Cardiac fibroblast (primary cell): ENCODE measurements at regions not wholly inside any gene's neighbourhood (a gene's known extent, or its start where the extent isn't known, plus 50 kb on each side); places are given as distances from the start of the nearest gene placed in this dataset.
"Not testable (repeated sequence)": the region's sequence is repeated elsewhere in the genome, so short reads cannot be mapped to it uniquely, and the experiment has no call there.

Source experiments
- DNase-seq, 2 donors: peaks; one replicate each; pipeline versions ENCODE4 v3.0.0 to v3.0.0-alpha.2; 2010; ENCODE audit warnings: low read depth in 2 of 2
- H3K4me3 ChIP-seq, 2 donors: replicated peaks in 1 of 2; 1 replicate in 1 of 2; 2 replicates in 1 of 2; pipeline ENCODE4 v1.5.1; 2011; ENCODE audit warnings: low read depth in 2 of 2, low read length in 2 of 2, mild to moderate bottlenecking in 2 of 2, moderate library complexity in 1 of 2
- TF ChIP-seq, protein P1 (sequence below): IDR thresholded peaks from one replicate; pipeline ENCODE4 v1.5.1; 2011; ENCODE audit warnings: low read depth, mild to moderate bottlenecking, low read length, inconsistent platforms

DNA sequence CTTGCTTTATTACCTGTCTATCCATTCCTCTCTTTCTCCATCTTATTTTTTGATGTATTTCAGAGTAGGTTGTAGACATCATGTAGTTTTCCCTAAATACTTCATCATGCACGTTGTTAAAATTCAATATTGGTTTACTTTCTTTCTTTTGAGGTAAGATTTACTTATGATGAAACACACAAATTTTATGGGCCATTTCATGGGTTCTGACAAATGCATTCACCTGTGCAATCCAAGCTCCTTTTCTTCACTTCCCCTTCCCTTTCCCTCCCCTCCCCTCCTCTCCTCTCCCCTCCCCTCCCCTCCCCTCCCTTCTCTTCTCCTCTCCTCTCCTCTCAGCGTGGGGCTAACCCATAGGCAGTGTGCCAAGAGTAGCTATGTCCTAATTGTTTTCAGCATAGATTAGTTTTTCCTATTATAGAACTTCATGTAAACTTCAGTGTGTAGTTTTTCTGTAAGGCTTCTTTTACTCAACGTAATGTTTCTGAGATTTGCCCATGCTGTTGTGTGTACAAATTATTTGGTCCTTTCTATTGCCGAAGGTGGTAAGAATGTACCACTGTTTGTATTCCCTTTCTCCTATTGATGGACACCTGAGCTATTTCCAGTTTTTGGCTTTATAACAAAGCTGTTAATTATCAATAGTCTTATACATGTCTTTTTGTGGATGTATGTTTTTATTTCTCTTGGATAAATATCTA, 92.9 kb upstream of the CLINT1 start:
- DNase-seq: peak in 1 of 2 donors; percentile 12
- no peak overlapping the region for H3K4me3 ChIP-seq
- TF ChIP-seq, protein P1, sequence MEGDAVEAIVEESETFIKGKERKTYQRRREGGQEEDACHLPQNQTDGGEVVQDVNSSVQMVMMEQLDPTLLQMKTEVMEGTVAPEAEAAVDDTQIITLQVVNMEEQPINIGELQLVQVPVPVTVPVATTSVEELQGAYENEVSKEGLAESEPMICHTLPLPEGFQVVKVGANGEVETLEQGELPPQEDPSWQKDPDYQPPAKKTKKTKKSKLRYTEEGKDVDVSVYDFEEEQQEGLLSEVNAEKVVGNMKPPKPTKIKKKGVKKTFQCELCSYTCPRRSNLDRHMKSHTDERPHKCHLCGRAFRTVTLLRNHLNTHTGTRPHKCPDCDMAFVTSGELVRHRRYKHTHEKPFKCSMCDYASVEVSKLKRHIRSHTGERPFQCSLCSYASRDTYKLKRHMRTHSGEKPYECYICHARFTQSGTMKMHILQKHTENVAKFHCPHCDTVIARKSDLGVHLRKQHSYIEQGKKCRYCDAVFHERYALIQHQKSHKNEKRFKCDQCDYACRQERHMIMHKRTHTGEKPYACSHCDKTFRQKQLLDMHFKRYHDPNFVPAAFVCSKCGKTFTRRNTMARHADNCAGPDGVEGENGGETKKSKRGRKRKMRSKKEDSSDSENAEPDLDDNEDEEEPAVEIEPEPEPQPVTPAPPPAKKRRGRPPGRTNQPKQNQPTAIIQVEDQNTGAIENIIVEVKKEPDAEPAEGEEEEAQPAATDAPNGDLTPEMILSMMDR: no peak

DNA sequence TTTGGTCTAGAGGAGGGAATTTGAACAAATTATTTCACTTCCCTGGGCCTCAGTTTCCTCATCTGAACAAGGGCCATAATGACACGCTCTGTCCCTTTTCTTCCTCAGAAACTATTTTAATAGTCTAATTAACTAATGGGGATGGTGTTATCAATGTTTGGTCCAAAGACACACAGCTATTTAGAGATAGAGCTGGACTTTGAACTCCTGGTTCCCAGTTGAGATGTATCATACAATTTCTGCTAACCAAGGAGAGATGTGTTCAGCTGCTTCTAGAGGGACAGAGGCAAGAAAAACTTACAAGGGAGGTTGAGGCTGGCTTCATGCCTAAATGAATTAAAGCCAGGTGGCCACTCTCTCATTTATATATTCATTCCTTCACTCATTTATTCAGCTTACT, 90.6 kb upstream of the CLINT1 start:
- TF ChIP-seq, protein P1: no peak
- H3K4me3 ChIP-seq: no peak overlapping the region
- no peak for DNase-seq

DNA sequence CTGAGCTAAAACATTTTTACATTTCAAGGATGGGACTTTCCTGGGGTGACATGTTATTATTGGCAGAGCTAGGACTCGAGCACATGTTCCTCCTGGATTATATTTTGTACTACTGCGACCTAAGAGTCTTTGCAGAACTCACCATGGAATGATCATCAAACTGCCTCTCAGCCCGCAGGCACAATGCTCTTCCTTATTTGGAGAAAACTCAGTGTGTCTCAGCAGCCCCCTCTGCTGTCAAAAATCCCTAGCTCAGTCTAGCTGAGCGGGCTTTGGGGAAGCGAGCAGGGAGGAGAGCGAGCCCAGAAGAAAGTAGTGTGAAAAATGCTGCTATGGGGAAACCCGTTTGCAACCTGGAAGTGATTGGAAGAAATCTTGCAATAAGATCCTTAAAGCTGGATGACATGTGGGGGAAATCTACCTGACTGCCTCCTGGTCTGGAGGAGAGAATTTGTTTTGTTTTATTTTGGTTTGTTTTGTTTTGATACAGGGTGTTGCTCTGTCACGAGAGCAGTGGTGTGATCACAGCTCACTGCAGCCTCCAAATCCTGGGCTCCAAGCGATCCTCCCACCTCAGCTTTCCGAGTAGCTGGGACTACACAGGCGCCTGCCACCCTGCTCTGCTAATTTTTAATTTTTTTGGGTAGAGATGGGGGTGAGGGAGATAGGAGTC, 89.9 kb upstream of the CLINT1 start:
- peak; percentile 94 to 96 for DNase-seq
- peak overlapping the region in 1 of 2 donors; percentile 8 for H3K4me3 ChIP-seq
- TF ChIP-seq, protein P1: peak; percentile 91

DNA sequence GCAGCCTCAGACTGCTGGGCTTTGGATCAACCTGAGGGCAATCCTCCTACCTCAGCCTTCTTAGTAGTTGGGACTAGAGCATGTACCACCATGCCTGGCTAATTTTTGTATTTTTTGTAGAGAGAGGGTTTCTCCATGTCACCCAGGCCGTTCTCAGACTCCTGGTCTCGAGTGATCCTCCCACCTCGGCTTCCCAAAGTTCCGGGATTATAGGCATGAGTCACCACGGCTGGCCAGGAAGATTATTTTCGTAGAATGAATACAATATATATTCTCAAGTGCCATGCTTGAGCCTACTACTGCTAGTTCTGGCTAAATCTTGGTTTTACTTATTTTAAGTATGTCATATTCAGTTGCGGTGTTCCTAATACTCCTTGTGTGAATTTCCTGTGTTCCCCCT, 88.2 kb upstream of the CLINT1 start:
- H3K4me3 ChIP-seq: no peak overlapping the region
- TF ChIP-seq, protein P1: no peak
- no peak for DNase-seq

DNA sequence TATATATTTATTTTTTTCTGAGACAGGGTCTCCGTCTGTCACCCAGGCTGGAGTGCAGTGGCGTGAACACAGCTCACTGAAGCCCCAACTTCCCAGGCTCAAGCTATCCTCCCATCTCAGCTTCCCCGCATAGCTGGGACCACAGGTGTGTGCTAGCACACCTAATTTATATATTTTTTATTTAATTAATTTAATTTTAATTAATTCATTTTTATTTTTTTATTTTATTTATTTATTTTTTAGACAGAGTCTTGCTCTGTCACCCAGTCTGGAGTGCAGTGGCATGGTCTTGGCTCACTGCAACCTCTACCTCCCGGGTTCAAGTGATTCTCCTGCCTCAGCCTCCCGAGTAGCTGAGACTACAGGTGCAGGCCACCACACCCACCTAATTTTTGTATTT, 86.9 kb upstream of the CLINT1 start:
- DNase-seq: not testable (repeated sequence)

DNA sequence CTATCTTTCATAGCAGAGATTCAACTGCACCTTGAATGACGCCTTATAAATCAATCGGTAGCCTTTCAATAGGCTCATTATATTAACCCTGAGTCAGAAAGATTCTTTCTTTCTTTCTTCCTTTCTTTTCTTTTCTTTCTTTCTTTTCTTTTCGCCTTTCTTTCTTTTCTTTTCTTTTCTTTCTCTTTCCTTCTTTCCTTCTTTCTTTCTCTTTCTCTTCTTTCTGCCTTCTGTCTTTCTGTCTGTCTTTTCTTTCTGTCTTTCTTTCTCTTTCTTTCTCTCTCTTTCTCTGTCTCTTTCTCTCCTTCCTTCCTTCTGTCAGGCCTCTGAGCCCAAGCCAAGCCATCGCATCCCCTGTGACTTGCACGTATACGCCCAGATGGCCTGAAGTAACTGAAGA, 86.0 kb upstream of the CLINT1 start:
- TF ChIP-seq, protein P1: no peak
- no peak for DNase-seq
- H3K4me3 ChIP-seq: no peak overlapping the region

More for the DNA sequence above, 86.9 kb upstream of the CLINT1 start:
- H3K4me3 ChIP-seq: not testable (repeated sequence)

DNA sequence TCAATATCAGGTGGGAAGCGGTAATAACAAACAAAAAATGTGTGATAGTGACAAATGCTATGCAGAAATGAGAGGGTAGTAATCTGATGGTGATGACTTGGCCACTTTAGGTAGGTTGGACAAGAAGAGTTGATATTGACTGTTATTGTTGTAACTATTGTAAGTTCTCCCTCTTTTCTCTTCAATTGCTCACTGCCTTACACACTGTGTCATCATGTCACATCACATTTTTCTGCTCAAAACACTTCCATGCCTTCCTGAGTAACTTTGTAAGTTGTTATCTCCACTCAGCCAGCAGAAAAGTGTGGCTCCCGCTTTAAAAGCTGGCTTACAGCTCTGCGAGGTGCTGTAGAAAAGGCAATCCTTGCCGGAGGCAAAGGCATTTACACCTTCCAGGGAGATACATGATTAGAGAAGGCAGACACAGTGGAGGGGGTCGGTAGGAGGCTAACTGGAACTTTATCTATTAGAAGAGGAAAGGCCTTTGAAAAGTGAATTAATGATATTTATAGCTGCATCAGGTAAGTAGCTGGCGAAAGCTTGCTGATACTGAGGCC, 85.2 kb upstream of the CLINT1 start:
- no peak for DNase-seq
- H3K4me3 ChIP-seq: no peak overlapping the region
- TF ChIP-seq, protein P1: no peak
